OCI-LY1 (cell line): ENCODE measurements at regions not wholly inside any gene's neighbourhood (a gene's known extent, or its start where the extent isn't known, plus 50 kb on each side); places are given as distances from the start of the nearest gene placed in this dataset.

ENCODE experiments used
- CTCF ChIP-seq: fragments of 200-600 bp; sonication (generic), shearing (Covaris generic); IDR thresholded peaks from 2 replicates; pipeline ENCODE4 v1.5.1; 2017; ENCODE audit warnings: mild to moderate bottlenecking, antibody characterized with exemption, low read length, moderate library complexity, mixed read lengths
- EZH2 ChIP-seq: fragments of 200-600 bp; sonication (generic), shearing (Covaris generic); IDR thresholded peaks from 2 replicates; pipeline ENCODE4 v1.8.0; 2017; ENCODE audit warnings: borderline replicate concordance, mixed run types, mild to moderate bottlenecking, antibody characterized with exemption, low read length, moderate library complexity, mixed read lengths

DNA sequence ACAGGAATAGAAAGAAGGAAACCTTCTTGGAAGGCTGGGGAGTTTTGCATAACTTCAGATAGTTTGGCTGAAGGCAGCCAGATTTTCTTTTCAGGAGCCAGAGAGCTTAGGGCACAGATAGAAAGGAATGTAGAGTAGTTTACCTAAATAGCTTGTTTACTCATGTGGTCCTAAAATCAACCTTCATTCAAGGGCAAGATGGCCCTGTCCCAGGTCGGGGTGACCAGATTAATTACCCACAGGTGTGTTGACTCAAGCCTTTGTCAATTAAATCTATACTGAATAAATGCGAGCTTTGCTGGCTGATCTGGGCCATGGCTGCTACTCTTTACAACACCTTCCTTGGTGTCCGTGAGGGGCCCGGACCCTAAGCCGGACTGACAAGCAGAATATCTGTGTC lies 792.0 kb upstream of the MAN1A1 start:
- TF ChIP-seq CTCF (no peak), EZH2 (no peak)
